SK-N-SH (cell line): ENCODE measurements at regions not wholly inside any gene's neighbourhood (a gene's known extent, or its start where the extent isn't known, plus 50 kb on each side); places are given as distances from the start of the nearest gene placed in this dataset.

Source experiments
- CTCF ChIA-PET: fragments of 300-600, 350-600 bp; formaldehyde crosslinking; extraction: SDS; loops from one replicate; lab custom pipeline; 2021; lab: Yijun Ruan, JAX
- POLR2A ChIA-PET: fragments of 350-600 bp; sonication (Branson Sonifier 250); formaldehyde crosslinking; extraction: SDS; loops from one replicate; lab custom pipeline; 2020; ENCODE audit warnings: antibody characterized with exemption, inconsistent platforms; lab: Yijun Ruan, JAX
- DNase-seq: peaks from one replicate; pipeline ENCODE4 v3.0.0; 2012
- H2AFZ ChIP-seq: fragments of 200-600 bp; sonication (generic); 2 replicates; pipeline ENCODE4 v1.8.1; 2016; ENCODE audit warnings: antibody characterized with exemption, mild to moderate bottlenecking, low read depth
- H3F3A ChIP-seq: fragments of 200-600 bp; sonication (generic); replicated peaks from 2 replicates; pipeline ENCODE3; 2016; ENCODE audit warnings: antibody characterized with exemption, mild to moderate bottlenecking; ENCODE audit not compliant: insufficient read depth
- H3K27ac ChIP-seq, 2 experiments: fragments of 200-500 bp in 1 of 2; fragments of 200-600 bp in 1 of 2; sonication (Bioruptor generic) in 1 of 2; sonication (generic), shearing (Covaris generic) in 1 of 2; 2 replicates each; pipeline versions ENCODE4 v1.5.1 to v1.6.1; 2014 to 2016; ENCODE audit warnings: low read depth in 2 of 2, inconsistent platforms in 1 of 2, low read length in 1 of 2, mild to moderate bottlenecking in 1 of 2, mixed read lengths in 1 of 2
- H3K27me3 ChIP-seq: fragments of 200-600 bp; sonication (generic), shearing (Covaris generic); 2 replicates; pipeline ENCODE4 v1.6.1; 2016; ENCODE audit warnings: mixed run types; ENCODE audit not compliant: insufficient read depth
- H3K36me3 ChIP-seq, 2 experiments: fragments of 200-500 bp in 1 of 2; fragments of 200-600 bp in 1 of 2; sonication (Bioruptor generic) in 1 of 2; sonication (generic) in 1 of 2; replicated peaks in 1 of 2; 2 replicates each; pipeline versions ENCODE3 to v1.5.1; 2014 to 2016; ENCODE audit warnings: low read length in 1 of 2, mild to moderate bottlenecking in 1 of 2; ENCODE audit not compliant: insufficient read depth in 2 of 2, control insufficient read depth in 1 of 2
- H3K4me1 ChIP-seq, 2 experiments: fragments of 200-500 bp in 1 of 2; fragments of 200-600 bp in 1 of 2; sonication (Bioruptor generic) in 1 of 2; sonication (generic), shearing (Covaris generic) in 1 of 2; 2 replicates each; pipeline versions ENCODE4 v1.5.1 to v1.6.1; 2014 to 2016; ENCODE audit warnings: low read depth in 1 of 2, low read length in 1 of 2, mixed run types in 1 of 2; ENCODE audit not compliant: insufficient read depth in 2 of 2, control insufficient read depth in 1 of 2
- H3K4me2 ChIP-seq: fragments of 200-600 bp; sonication (generic), shearing (Covaris generic); 2 replicates; pipeline ENCODE4 v1.6.1; 2017; ENCODE audit warnings: mixed run types
- H3K4me3 ChIP-seq, 2 experiments: fragments of 200-500 bp in 1 of 2; fragments of 200-600 bp in 1 of 2; sonication (Bioruptor generic) in 1 of 2; sonication (generic), shearing (Covaris generic) in 1 of 2; 2 replicates each; pipeline versions ENCODE4 v1.5.1 to v1.8.1; 2014 to 2016; ENCODE audit warnings: low read depth in 2 of 2, inconsistent platforms in 1 of 2, low read length in 1 of 2, mild to moderate bottlenecking in 1 of 2, mixed read lengths in 1 of 2, moderate library complexity in 1 of 2
- H3K79me2 ChIP-seq: fragments of 200-600 bp; sonication (generic); 2 replicates; pipeline ENCODE4 v1.8.1; 2017; ENCODE audit warnings: mild to moderate bottlenecking; ENCODE audit not compliant: insufficient read depth
- H3K9ac ChIP-seq: fragments of 200-600 bp; sonication (generic); 2 replicates; pipeline ENCODE4 v1.6.1; 2017; ENCODE audit warnings: mixed run types
- H3K9me2 ChIP-seq: fragments of 200-600 bp; sonication (generic); 2 replicates; pipeline ENCODE4 v1.6.1; 2017; ENCODE audit warnings: mixed run types
- H3K9me3 ChIP-seq: fragments of 200-600 bp; sonication (generic); 2 replicates; pipeline ENCODE4 v1.6.1; 2017; ENCODE audit warnings: mixed run types, mild to moderate bottlenecking, moderate library complexity
- H4K20me1 ChIP-seq: fragments of 200-600 bp; sonication (generic); 2 replicates; pipeline ENCODE4 v1.6.1; 2017; ENCODE audit warnings: mild to moderate bottlenecking, mixed run types; ENCODE audit not compliant: insufficient read depth
- CHD2 ChIP-seq: fragments of 150-350 bp; IDR thresholded peaks from 2 replicates; pipeline ENCODE4 v1.6.1; 2018; ENCODE audit warnings: low read length; ENCODE audit not compliant: partially characterized antibody
- ELF1 ChIP-seq: IDR thresholded peaks from 2 replicates; pipeline ENCODE4 v1.4.0; 2012
- EP300 ChIP-seq, 2 experiments: IDR thresholded peaks; 2 replicates each; pipeline versions ENCODE4 v1.4.0 to v1.6.1; 2012; ENCODE audit warnings: borderline replicate concordance in 1 of 2, low read depth in 1 of 2, low read length in 1 of 2
- FOXJ3 ChIP-seq: sonication (generic); formaldehyde crosslinking; IDR thresholded peaks from 2 replicates; pipeline ENCODE4 v1.5.1; 2020; ENCODE audit warnings: mild to moderate bottlenecking, missing genetic modification reagents
- GABPA ChIP-seq: IDR thresholded peaks from 2 replicates; pipeline ENCODE4 v1.4.0; 2012; ENCODE audit warnings: low read depth, mild to moderate bottlenecking
- GATA2 ChIP-seq: sonication (generic); formaldehyde crosslinking; IDR thresholded peaks from 2 replicates; pipeline ENCODE4 v1.5.0; 2020; ENCODE audit warnings: mild to moderate bottlenecking, missing genetic modification reagents
- IRF3 ChIP-seq: fragments of 150-350 bp; IDR thresholded peaks from 2 replicates; pipeline ENCODE4 v1.6.1; 2016; ENCODE audit warnings: mild to moderate bottlenecking, low read depth, low read length
- MAX ChIP-seq: IDR thresholded peaks from 2 replicates; pipeline ENCODE4 v1.4.0; 2012; ENCODE audit warnings: low read depth
- MEF2A ChIP-seq: IDR thresholded peaks from 2 replicates; pipeline ENCODE4 v1.4.0; 2012; ENCODE audit warnings: low read depth, borderline replicate concordance
- PBX3 ChIP-seq: IDR thresholded peaks from 2 replicates; pipeline ENCODE4; 2012
- RAD21 ChIP-seq: IDR thresholded peaks from 2 replicates; pipeline ENCODE4 v1.6.1; 2012; ENCODE audit warnings: mild to moderate bottlenecking, low read length
- REST ChIP-seq: IDR thresholded peaks from 2 replicates; pipeline ENCODE4 v1.6.1; 2012; ENCODE audit warnings: mild to moderate bottlenecking, low read depth, low read length, moderate library complexity
- RFX5 ChIP-seq: IDR thresholded peaks from 2 replicates; pipeline ENCODE4 v1.6.1; 2012; ENCODE audit warnings: mild to moderate bottlenecking, improper control_type of control experiment, low read length
- RXRA ChIP-seq: IDR thresholded peaks from 2 replicates; pipeline ENCODE4 v1.4.0; 2012; ENCODE audit warnings: low read depth, mild to moderate bottlenecking, borderline replicate concordance
- TAF1 ChIP-seq: IDR thresholded peaks from 2 replicates; pipeline ENCODE4 v1.6.1; 2012; ENCODE audit warnings: low read depth, mild to moderate bottlenecking, low read length, moderate library complexity, borderline replicate concordance
- TCF12 ChIP-seq: IDR thresholded peaks from 2 replicates; pipeline ENCODE4 v1.4.0; 2012
- USF2 ChIP-seq: fragments of 150-350 bp; IDR thresholded peaks from 2 replicates; pipeline ENCODE4 v1.6.1; 2017; ENCODE audit warnings: antibody characterized with exemption, low read length, low read depth, borderline replicate concordance
- YY1 ChIP-seq: IDR thresholded peaks from 2 replicates; pipeline ENCODE4 v1.4.0; 2012; ENCODE audit warnings: low read depth, mild to moderate bottlenecking
- ZBTB33 ChIP-seq: IDR thresholded peaks from 2 replicates; pipeline ENCODE4 v1.4.0; 2012; ENCODE audit warnings: low read depth, borderline replicate concordance
- WGBS: methylation state at CpG from one replicate; pipeline ENCODE4 v1.1.6; 2017; ENCODE audit warnings: low lambda C conversion rate; 5-methylcytosine and 5-hydroxymethylcytosine counted together

- ChIA-PET CTCF (no interaction called here), POLR2A (no interaction called here)
- H2AFZ ChIP-seq = no peak overlapping the region
- no peaks in the 10 kb centered on the region for H3K27me3 ChIP-seq
- no peaks in the 10 kb centered on the region for H3K79me2 ChIP-seq
- DNase-seq = no peak
- no peaks in the 10 kb centered on the region for H3K36me3 ChIP-seq
- H3K4me2 ChIP-seq = no peak overlapping the region
- H3K27ac ChIP-seq = no peak overlapping the region
- H3K9me3 ChIP-seq = no peaks in the 10 kb centered on the region
- TF ChIP-seq RXRA (no peak), GATA2 (CRISPR knock-in tag) (no peak), TAF1 (no peak), ELF1 (no peak), GABPA (no peak), MEF2A (no peak), EP300 (IDR thresholded peaks at IDR 0.05; ENCODE audit: borderline replicate concordance in 1 of 2, low read depth in 1 of 2, low read length in 1 of 2) (no peak), IRF3 (no peak), PBX3 (no peak), YY1 (no peak), TCF12 (no peak), ZBTB33 (no peak)
- H3F3A ChIP-seq = no peaks in the 10 kb centered on the region
- no peaks in the 10 kb centered on the region for H4K20me1 ChIP-seq
- H3K4me3 ChIP-seq = no peak overlapping the region
- H3K9ac ChIP-seq = no peak overlapping the region
- no peaks in the 10 kb centered on the region; a peak in 2 of 4 replicates for H3K4me1 ChIP-seq
- H3K9me2 ChIP-seq = no peaks in the 10 kb centered on the region
Measured at GRCh38 chr5:90336752-90337151, 72.8 kb downstream of the CETN3 start.

- H3K79me2 ChIP-seq = no peaks in the 10 kb centered on the region
- POLR2A ChIA-PET = no interaction called here
- H3K9me2 ChIP-seq = no peaks in the 10 kb centered on the region
- no peak overlapping the region for H3K27ac ChIP-seq
- no peaks in the 10 kb centered on the region for H3F3A ChIP-seq
- DNase-seq = no peak
- H2AFZ ChIP-seq = no peak overlapping the region
- no peaks in the 10 kb centered on the region for H3K9me3 ChIP-seq
- H4K20me1 ChIP-seq = no peaks in the 10 kb centered on the region
- no peaks in the 10 kb centered on the region; a peak in 2 of 4 replicates for H3K4me1 ChIP-seq
- CTCF ChIA-PET = no interaction called here
- H3K4me2 ChIP-seq = no peak overlapping the region
- no peak overlapping the region for H3K9ac ChIP-seq
- WGBS = 13% methylated on average over 1 of the region's 1 CpG
- no peak overlapping the region for H3K4me3 ChIP-seq
- no peaks in the 10 kb centered on the region for H3K27me3 ChIP-seq
- H3K36me3 ChIP-seq = no peaks in the 10 kb centered on the region
- TF ChIP-seq GABPA (no peak), EP300 (IDR thresholded peaks at IDR 0.05; ENCODE audit: borderline replicate concordance in 1 of 2, low read depth in 1 of 2, low read length in 1 of 2) (no peak), REST (no peak), RAD21 (no peak), RFX5 (no peak), MAX (no peak), USF2 (no peak), GATA2 (CRISPR knock-in tag) (no peak), FOXJ3 (CRISPR knock-in tag) (no peak), MEF2A (no peak), CHD2 (no peak)
Measured at GRCh38 chr5:90334741-90335140, 74.8 kb downstream of the CETN3 start.
